Vagina (tissue), 2 donors: ENCODE measurements at regions not wholly inside any gene's neighbourhood (a gene's known extent, or its start where the extent isn't known, plus 50 kb on each side); places are given as distances from the start of the nearest gene placed in this dataset.

Experiments used
- DNase-seq, 2 donors: peaks; one replicate each; pipeline ENCODE4 v3.0.0-alpha.2; 2017; ENCODE audit errors: extremely low spot score in 2 of 2
- H3K27ac ChIP-seq: fragments of 200-600 bp; sonication (generic); one replicate; pipeline ENCODE4 v1.5.1; 2019
- H3K27me3 ChIP-seq: fragments of 200-600 bp; sonication (generic); one replicate; pipeline ENCODE4 v1.5.1; 2019
- H3K36me3 ChIP-seq, 2 donors: fragments of 200-600 bp; sonication (generic); one replicate each; pipeline ENCODE4 v1.5.1; 2017 to 2019
- H3K4me1 ChIP-seq: fragments of 200-600 bp; sonication (generic); one replicate; pipeline ENCODE4 v1.5.1; 2019
- H3K4me3 ChIP-seq, 2 donors: fragments of 200-600 bp; sonication (generic); 1 replicate in 1 of 2; 2 replicates in 1 of 2; pipeline ENCODE4 v1.5.1; 2016 to 2019
- H3K9me3 ChIP-seq: fragments of 200-600 bp; sonication (generic); one replicate; pipeline ENCODE4 v1.5.1; 2019
- POLR2A ChIP-seq, 2 donors: fragments of 450-650 bp; IDR thresholded peaks; one replicate each; pipeline ENCODE4 v1.6.1; 2017; ENCODE audit warnings: antibody characterized with exemption in 2 of 2, mild to moderate bottlenecking in 2 of 2, moderate library complexity in 2 of 2
- POLR2AphosphoS5 ChIP-seq, 2 donors: sonication (generic); formaldehyde crosslinking; IDR thresholded peaks; one replicate each; pipeline ENCODE4 v1.9.0; 2017; ENCODE audit warnings: antibody characterized with exemption in 2 of 2, mild to moderate bottlenecking in 2 of 2, low read depth in 1 of 2; ENCODE audit not compliant: insufficient read depth in 1 of 2
- intact Hi-C: fragments of 100-400 bp; cut with DNase I; formaldehyde crosslinking; loops from one replicate; pipeline ENCODE4 v1.15.1; 2023
- TF ChIP-seq, protein P1 (sequence below), 3 experiments: fragments of 450-650 bp in 2 of 3; fragments of 200-600 bp in 1 of 3; sonication (generic) in 1 of 3; IDR thresholded peaks; one replicate each; pipeline ENCODE4 v1.5.1; 2017 to 2019; ENCODE audit warnings: antibody characterized with exemption in 3 of 3, mild to moderate bottlenecking in 2 of 3, moderate library complexity in 2 of 3

- Histone ChIP-seq H3K4me1 (no peaks in the 10 kb centered on the region), H3K9me3 (no peaks in the 10 kb centered on the region), H3K27ac (no peak overlapping the region), H3K27me3 (no peaks in the 10 kb centered on the region), H3K4me3 (no peak overlapping the region), H3K36me3 (no peaks in the 10 kb centered on the region)
- intact Hi-C loops = no loop called here
- TF ChIP-seq, protein P1, sequence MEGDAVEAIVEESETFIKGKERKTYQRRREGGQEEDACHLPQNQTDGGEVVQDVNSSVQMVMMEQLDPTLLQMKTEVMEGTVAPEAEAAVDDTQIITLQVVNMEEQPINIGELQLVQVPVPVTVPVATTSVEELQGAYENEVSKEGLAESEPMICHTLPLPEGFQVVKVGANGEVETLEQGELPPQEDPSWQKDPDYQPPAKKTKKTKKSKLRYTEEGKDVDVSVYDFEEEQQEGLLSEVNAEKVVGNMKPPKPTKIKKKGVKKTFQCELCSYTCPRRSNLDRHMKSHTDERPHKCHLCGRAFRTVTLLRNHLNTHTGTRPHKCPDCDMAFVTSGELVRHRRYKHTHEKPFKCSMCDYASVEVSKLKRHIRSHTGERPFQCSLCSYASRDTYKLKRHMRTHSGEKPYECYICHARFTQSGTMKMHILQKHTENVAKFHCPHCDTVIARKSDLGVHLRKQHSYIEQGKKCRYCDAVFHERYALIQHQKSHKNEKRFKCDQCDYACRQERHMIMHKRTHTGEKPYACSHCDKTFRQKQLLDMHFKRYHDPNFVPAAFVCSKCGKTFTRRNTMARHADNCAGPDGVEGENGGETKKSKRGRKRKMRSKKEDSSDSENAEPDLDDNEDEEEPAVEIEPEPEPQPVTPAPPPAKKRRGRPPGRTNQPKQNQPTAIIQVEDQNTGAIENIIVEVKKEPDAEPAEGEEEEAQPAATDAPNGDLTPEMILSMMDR (IDR thresholded peaks at IDR 0.05) = no peak
- no peak for TF ChIP-seq POLR2A (IDR thresholded peaks at IDR 0.05)
- no peak for TF ChIP-seq POLR2AphosphoS5 (IDR thresholded peaks at IDR 0.05; ENCODE audit: insufficient read depth in 1 of 2, low read depth in 1 of 2)
- DNase-seq = no peak
Measured at GRCh38 chr7:84838857-84839256, 348.0 kb downstream of the SEMA3D start.

DNA sequence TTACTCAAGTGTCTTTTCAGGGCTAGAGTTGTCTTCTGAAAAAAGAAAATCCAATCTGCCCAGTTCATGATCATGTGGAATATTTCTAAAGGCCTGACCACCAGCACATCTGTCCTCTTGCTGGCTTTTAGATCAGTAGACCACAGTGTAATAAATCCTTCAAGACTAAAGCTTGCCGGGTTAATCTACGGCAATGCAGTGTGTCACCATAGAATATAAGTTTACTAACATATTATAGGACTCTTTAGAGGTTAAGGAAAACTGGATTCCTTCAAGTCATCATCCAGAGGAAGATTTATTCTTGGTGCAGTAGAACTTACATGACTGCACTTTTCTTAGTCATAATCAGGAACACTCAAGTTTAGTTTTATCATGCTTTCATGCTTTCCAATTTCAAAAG, 349.5 kb downstream of the SEMA3D start:
- no peaks in the 10 kb centered on the region for H3K36me3 ChIP-seq
- DNase-seq = no peak
- TF ChIP-seq, protein P1 (IDR thresholded peaks at IDR 0.05) = no peak
- no peak for TF ChIP-seq POLR2AphosphoS5 (IDR thresholded peaks at IDR 0.05; ENCODE audit: insufficient read depth in 1 of 2, low read depth in 1 of 2)
- intact Hi-C loops = no loop called here
- H3K27me3 ChIP-seq = no peaks in the 10 kb centered on the region
- no peak overlapping the region for H3K27ac ChIP-seq
- no peaks in the 10 kb centered on the region for H3K4me1 ChIP-seq
- H3K9me3 ChIP-seq = no peaks in the 10 kb centered on the region
- H3K4me3 ChIP-seq = no peak overlapping the region

GRCh38 chr7:84829719-84830118, 357.1 kb downstream of the SEMA3D start:
- H3K27me3 ChIP-seq = no peaks in the 10 kb centered on the region
- H3K4me1 ChIP-seq = no peaks in the 10 kb centered on the region
- intact Hi-C loops = no loop called here
- no peak overlapping the region for H3K27ac ChIP-seq
- no peaks in the 10 kb centered on the region for H3K9me3 ChIP-seq
- no peak for TF ChIP-seq POLR2AphosphoS5 (IDR thresholded peaks at IDR 0.05; ENCODE audit: insufficient read depth in 1 of 2, low read depth in 1 of 2)
- TF ChIP-seq, protein P1 (IDR thresholded peaks at IDR 0.05) = no peak
- no peak for TF ChIP-seq POLR2A (IDR thresholded peaks at IDR 0.05)
- H3K4me3 ChIP-seq = no peak overlapping the region
- H3K36me3 ChIP-seq = no peaks in the 10 kb centered on the region
- no peak for DNase-seq

DNA sequence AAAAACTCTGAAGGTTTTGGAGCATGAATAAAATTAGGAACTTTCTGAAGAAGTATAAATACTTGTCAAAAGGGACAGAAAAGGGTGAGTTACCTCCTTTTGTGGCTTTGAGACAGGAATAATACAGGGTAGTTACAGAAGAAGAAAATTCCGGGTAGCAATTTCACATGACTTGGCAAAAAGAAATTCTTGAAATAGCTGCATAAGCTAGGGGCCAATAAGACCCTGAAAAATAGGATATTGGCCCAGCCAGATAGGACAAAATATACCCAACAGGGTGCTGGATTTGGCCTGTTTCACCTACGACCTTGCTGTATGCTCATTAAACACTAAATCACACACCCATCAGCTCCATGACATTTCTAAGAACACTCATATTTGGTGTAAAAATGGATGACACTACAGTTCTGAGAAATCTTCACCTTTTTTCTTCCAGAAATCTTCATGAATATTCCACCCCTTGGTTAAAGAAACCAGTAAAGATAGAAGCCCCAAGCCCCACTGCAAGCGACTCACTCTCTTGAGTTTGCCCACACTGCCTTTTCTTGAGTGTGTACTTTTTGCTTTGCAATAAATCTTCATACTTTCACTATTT, 362.7 kb downstream of the SEMA3D start:
- no peak overlapping the region for H3K27ac ChIP-seq
- no peak for DNase-seq
- no peaks in the 10 kb centered on the region for H3K9me3 ChIP-seq
- no peaks in the 10 kb centered on the region for H3K4me1 ChIP-seq
- TF ChIP-seq POLR2A (IDR thresholded peaks at IDR 0.05) = no peak
- TF ChIP-seq, protein P1 (IDR thresholded peaks at IDR 0.05) = no peak
- TF ChIP-seq POLR2AphosphoS5 (IDR thresholded peaks at IDR 0.05; ENCODE audit: insufficient read depth in 1 of 2, low read depth in 1 of 2) = no peak
- H3K27me3 ChIP-seq = no peaks in the 10 kb centered on the region
- H3K4me3 ChIP-seq = no peak overlapping the region
- H3K36me3 ChIP-seq = no peaks in the 10 kb centered on the region
- intact Hi-C loops = no loop called here

DNA sequence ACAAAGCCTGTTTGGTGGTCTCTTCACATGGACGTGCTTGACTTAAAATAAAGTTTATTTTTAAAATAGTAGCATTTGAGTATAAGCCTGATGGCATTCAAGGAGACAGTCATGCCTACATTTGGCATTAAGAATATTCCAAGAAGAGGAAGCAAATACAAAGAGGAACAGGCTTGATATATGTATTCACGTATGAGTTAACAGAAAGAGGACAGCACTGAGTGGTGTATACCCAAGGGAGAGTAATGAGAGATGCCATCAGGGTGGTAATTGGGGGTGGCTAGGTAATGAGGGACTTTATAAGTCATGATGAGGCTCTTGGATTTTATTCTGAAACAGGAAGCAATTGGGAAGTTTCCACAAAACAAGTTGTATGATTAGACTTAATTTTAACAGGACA, 363.3 kb downstream of the SEMA3D start:
- Histone ChIP-seq H3K4me3 (no peak overlapping the region), H3K9me3 (no peaks in the 10 kb centered on the region), H3K27me3 (no peaks in the 10 kb centered on the region), H3K4me1 (no peaks in the 10 kb centered on the region), H3K27ac (no peak overlapping the region), H3K36me3 (no peaks in the 10 kb centered on the region)
- intact Hi-C loops = no loop called here
- TF ChIP-seq, protein P1 (IDR thresholded peaks at IDR 0.05) = no peak
- TF ChIP-seq POLR2AphosphoS5 (IDR thresholded peaks at IDR 0.05; ENCODE audit: insufficient read depth in 1 of 2, low read depth in 1 of 2) (no peak), POLR2A (IDR thresholded peaks at IDR 0.05) (no peak)
- DNase-seq = no peak
